ENCODE measurements at regions not wholly inside any gene's neighbourhood (a gene's known extent, or its start where the extent isn't known, plus 50 kb on each side); places are given as distances from the start of the nearest gene placed in this dataset.

DNA sequence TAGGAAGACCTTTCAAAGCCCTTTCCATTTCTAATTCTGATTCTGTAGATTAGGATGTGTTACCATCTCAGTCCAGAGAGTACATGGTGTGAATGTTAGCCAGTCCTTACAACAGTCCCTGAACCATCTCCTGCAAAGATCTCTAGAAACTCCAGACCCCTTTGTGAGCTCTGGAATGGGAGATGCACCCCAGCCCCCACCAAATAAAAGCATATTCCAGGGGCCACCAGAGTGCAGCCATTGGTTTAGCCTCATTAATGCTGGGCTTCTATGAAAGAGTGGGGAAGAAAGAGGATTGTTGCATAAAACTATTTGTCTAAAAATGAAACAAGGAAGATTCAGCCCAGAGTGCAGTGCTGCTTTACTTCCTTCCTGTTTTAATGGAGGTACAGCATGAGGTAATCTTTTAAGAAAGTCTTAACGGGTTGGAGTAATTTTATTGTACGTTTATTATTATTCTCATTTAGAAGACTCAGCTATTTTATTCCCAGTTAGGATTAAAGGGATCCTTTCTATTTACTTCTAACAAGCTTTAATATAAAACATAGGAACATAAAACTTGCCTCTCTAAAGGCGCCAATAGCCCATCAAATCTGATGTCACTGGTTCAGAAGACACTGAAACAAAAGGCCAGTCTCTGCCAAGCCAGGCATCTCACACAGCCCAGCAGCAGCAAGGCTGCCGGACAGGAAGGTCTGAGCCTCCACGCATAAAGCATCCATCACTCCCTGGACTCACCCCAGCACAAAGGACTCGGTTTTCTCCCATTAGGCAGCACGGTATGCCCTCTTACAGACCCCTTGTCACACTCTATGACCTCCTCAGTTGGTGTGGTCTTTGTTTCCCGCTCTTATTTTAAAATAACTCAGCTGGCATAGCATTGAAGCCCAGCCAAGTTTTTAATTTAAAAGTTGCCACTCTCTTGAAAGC lies 203.9 kb upstream of the BLID start:
- no peaks in the 10 kb centered on the region for H3K36me3 Mint-ChIP-seq (ENCODE audit: low read depth)
- POLR2A ChIA-PET = interaction anchor here (1.4 kb wide), 1 partner anchor 10 kb away, joined by 3 read pairs; no protein-coding TSS in a partner anchor

DNA sequence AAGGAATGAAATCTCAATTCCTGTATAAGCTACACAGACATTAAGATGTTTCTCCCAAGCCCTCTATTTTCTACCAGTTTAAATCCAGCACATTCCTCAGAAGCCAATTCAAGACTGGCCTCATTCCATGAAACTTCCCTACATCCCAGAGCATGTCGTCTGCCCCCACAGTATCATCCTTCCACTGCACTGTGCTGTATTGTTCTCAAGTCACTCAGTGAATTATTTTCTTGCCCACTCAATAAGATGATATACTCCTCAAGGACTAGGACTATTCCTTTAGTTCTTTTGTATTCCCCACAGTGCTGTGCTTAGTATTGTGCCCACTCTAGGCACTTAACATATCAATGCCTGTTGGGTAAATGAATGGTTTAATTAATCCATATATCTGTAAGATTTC lies 203.1 kb upstream of the BLID start:
- TF ChIP-seq CTCF (IDR thresholded peaks at IDR 0.05) = no peak
- DNase-seq (no peak), ATAC-seq (no peak)
- intact Hi-C loops (cut with micrococcal nuclease) = no loop called here
- H3K36me3 Mint-ChIP-seq (ENCODE audit: low read depth) = no peaks in the 10 kb centered on the region
- H3K4me3 Mint-ChIP-seq = no peak overlapping the region
- H3K9me3 Mint-ChIP-seq = no peaks in the 10 kb centered on the region
- H3K4me1 Mint-ChIP-seq (ENCODE audit: low read depth) = no peaks in the 10 kb centered on the region
- H3K27me3 Mint-ChIP-seq = no peaks in the 10 kb centered on the region
- H3K27ac Mint-ChIP-seq = no peak overlapping the region
- ChIA-PET CTCF (no interaction called here), POLR2A (no interaction called here)

More for the DNA sequence above, 203.9 kb upstream of the BLID start:
- Mint-ChIP-seq H3K27ac (no peak overlapping the region), H3K9me3 (no peaks in the 10 kb centered on the region), H3K4me1 (ENCODE audit: low read depth) (no peaks in the 10 kb centered on the region), H3K4me3 (no peak overlapping the region), H3K27me3 (no peaks in the 10 kb centered on the region)
- intact Hi-C loops (cut with micrococcal nuclease) = no loop called here
- no peak for DNase-seq
- no peak for ATAC-seq
- no peak for TF ChIP-seq CTCF (IDR thresholded peaks at IDR 0.05)
- CTCF ChIA-PET = no interaction called here

DNA sequence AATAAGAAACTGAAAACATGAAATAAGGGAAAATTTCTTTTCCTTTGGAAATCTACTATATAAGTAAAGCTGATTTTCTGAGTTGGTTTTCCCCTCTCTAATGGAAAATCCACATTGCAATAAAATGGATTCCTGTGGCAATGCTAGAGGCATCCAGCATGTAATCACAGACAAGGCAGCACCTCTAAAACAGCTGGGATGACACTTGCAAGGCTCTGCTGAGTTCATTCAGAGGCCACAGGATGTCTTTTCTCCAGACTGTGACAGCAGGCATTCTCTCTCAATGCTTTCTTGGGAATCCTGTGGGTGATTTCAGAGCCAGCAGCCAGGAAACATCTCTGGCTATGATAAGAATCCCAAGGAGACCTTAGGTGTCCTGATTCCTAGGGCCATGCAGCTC lies 201.3 kb upstream of the BLID start:
- Mint-ChIP-seq H3K27me3 (no peaks in the 10 kb centered on the region), H3K9me3 (no peaks in the 10 kb centered on the region), H3K4me3 (no peak overlapping the region), H3K27ac (no peak overlapping the region), H3K36me3 (ENCODE audit: low read depth) (no peaks in the 10 kb centered on the region), H3K4me1 (ENCODE audit: low read depth) (no peaks in the 10 kb centered on the region)
- ATAC-seq = no peak
- POLR2A ChIA-PET = no interaction called here
- no peak for DNase-seq
- no peak for TF ChIP-seq CTCF (IDR thresholded peaks at IDR 0.05)
- intact Hi-C loops (cut with micrococcal nuclease) = no loop called here
- CTCF ChIA-PET = no interaction called here

- intact Hi-C loops (cut with micrococcal nuclease) = no loop called here
Measured at GRCh38 chr11:122313581-122313980, 197.6 kb upstream of the BLID start.

More at GRCh38 chr11:122313581-122313980, 197.6 kb upstream of the BLID start:
- no peak for ATAC-seq
- POLR2A ChIA-PET = no interaction called here
- no peak for TF ChIP-seq CTCF (IDR thresholded peaks at IDR 0.05)
- H3K4me3 Mint-ChIP-seq = no peak overlapping the region
- H3K27me3 Mint-ChIP-seq = peaks cover 1% of the 10 kb centered on the region
- no peaks in the 10 kb centered on the region for H3K9me3 Mint-ChIP-seq
- H3K27ac Mint-ChIP-seq = no peak overlapping the region
- CTCF ChIA-PET = no interaction called here
- H3K4me1 Mint-ChIP-seq (ENCODE audit: low read depth) = no peaks in the 10 kb centered on the region
- no peak for DNase-seq
- no peaks in the 10 kb centered on the region for H3K36me3 Mint-ChIP-seq (ENCODE audit: low read depth)

Data from activated CD8-positive, alpha-beta T cell treated with anti-CD3 and anti-CD28 coated beads for 36 hours (primary cell).